Smooth muscle cell (in vitro differentiated cells): ENCODE measurements at regions not wholly inside any gene's neighbourhood (a gene's known extent, or its start where the extent isn't known, plus 50 kb on each side); places are given as distances from the start of the nearest gene placed in this dataset.
A peak's percentile ranks its signal among the peaks of the same experiment; 100 is the strongest.

Experiments used
- DNase-seq: peaks from one replicate; lab custom pipeline; 2025; ENCODE audit not compliant: unreplicated experiment; lab: John Stamatoyannopoulos, UW
- H2AFZ ChIP-seq: fragments of 200-600 bp; sonication (generic); 2 replicates; pipeline ENCODE4 v1.6.0; 2016; ENCODE audit warnings: antibody characterized with exemption, low read depth, mild to moderate bottlenecking
- H3F3A ChIP-seq: fragments of 200-600 bp; sonication (generic); 2 replicates; pipeline ENCODE4 v1.6.0; 2017; ENCODE audit warnings: antibody characterized with exemption, low read depth
- H3K27ac ChIP-seq: fragments of 200-600 bp; sonication (generic); 2 replicates; pipeline ENCODE4 v1.5.1; 2016; ENCODE audit warnings: low read depth, mild to moderate bottlenecking
- H3K27me3 ChIP-seq: fragments of 200-600 bp; sonication (generic); 2 replicates; pipeline ENCODE4 v1.6.1; 2016; ENCODE audit warnings: low read depth, mild to moderate bottlenecking
- H3K36me3 ChIP-seq: fragments of 200-600 bp; sonication (generic); 2 replicates; pipeline ENCODE4 v1.5.1; 2016; ENCODE audit warnings: low read depth
- H3K4me1 ChIP-seq: fragments of 200-600 bp; sonication (generic); 2 replicates; pipeline ENCODE4 v1.5.1; 2016; ENCODE audit warnings: low read depth
- H3K4me2 ChIP-seq: fragments of 200-600 bp; sonication (generic); 2 replicates; pipeline ENCODE4 v1.6.0; 2016; ENCODE audit warnings: mild to moderate bottlenecking
- H3K4me3 ChIP-seq: fragments of 200-600 bp; sonication (generic); 2 replicates; pipeline ENCODE4 v1.5.1; 2016; ENCODE audit warnings: mild to moderate bottlenecking
- H3K79me2 ChIP-seq: fragments of 200-600 bp; sonication (generic); 2 replicates; pipeline ENCODE4 v1.6.0; 2016; ENCODE audit warnings: low read depth, mild to moderate bottlenecking
- H3K9ac ChIP-seq: fragments of 200-600 bp; sonication (generic); 2 replicates; pipeline ENCODE4 v1.6.0; 2016; ENCODE audit warnings: low read depth
- H3K9me3 ChIP-seq: fragments of 200-600 bp; sonication (generic); replicated peaks from 2 replicates; pipeline ENCODE4 v1.5.1; 2016; ENCODE audit warnings: low read depth
- H4K20me1 ChIP-seq: fragments of 200-600 bp; sonication (generic); 2 replicates; pipeline ENCODE4 v1.6.0; 2016; ENCODE audit warnings: low read depth
- WGBS: methylation state at CpG from one replicate; pipeline ENCODE4 v1.1.7; 2016; ENCODE audit warnings: low lambda C conversion rate; 5-methylcytosine and 5-hydroxymethylcytosine counted together
- TF ChIP-seq, protein P1 (sequence below): fragments of 200-600 bp; sonication (generic); IDR thresholded peaks from 2 replicates; pipeline ENCODE4 v1.5.1; 2017; ENCODE audit warnings: borderline replicate concordance, mild to moderate bottlenecking, antibody characterized with exemption; ENCODE audit not compliant: insufficient read depth, poor library complexity, severe bottlenecking

DNA sequence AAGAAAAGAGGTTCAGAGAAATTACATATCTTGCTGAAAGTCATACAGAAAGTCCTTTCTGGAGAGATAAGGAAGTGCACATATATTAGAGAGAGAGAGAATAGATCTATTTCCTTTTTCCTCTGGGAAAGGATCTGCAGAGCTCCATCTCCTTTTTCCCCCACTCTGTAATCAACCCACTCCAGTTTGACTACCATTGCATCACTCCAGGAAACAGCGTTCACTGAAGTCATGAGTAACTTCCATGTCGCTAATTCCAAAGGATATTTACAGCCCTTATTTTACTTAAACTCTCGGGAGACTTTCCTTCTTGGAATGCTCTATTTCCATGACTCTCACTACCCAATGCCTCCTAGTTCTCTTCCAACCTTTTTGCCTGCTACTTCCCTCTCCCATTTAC lies 72.5 kb upstream of the PARP11 start:
- no peak for DNase-seq
- TF ChIP-seq, protein P1, sequence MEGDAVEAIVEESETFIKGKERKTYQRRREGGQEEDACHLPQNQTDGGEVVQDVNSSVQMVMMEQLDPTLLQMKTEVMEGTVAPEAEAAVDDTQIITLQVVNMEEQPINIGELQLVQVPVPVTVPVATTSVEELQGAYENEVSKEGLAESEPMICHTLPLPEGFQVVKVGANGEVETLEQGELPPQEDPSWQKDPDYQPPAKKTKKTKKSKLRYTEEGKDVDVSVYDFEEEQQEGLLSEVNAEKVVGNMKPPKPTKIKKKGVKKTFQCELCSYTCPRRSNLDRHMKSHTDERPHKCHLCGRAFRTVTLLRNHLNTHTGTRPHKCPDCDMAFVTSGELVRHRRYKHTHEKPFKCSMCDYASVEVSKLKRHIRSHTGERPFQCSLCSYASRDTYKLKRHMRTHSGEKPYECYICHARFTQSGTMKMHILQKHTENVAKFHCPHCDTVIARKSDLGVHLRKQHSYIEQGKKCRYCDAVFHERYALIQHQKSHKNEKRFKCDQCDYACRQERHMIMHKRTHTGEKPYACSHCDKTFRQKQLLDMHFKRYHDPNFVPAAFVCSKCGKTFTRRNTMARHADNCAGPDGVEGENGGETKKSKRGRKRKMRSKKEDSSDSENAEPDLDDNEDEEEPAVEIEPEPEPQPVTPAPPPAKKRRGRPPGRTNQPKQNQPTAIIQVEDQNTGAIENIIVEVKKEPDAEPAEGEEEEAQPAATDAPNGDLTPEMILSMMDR: no peak
- peak overlapping the region; percentile 48 for H3K4me2 ChIP-seq

DNA sequence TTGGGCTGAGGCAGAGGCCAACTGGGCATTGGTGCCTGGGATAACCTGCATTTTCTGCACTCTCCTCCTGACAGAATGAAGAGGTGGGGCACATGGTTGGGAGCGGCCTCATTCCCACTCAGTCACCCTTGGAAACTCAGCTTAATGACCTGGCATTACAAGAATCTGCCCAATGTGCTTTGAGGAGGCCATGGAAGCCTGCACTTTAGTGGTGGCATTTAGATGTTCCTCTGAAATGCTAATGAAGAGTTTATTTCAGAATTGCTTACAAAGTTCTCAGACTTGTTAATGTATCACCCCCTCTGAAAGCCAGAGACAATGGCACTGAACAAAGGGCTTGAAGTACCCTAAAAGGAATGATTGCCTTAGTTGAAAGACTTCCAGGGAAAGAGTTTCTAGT lies 71.4 kb upstream of the PARP11 start:
- peak overlapping the region; percentile 74 for H2AFZ ChIP-seq
- no peaks in the 10 kb centered on the region for H3K79me2 ChIP-seq
- TF ChIP-seq, protein P1: no peak
- H3K27me3 ChIP-seq: no peaks in the 10 kb centered on the region
- no peaks in the 10 kb centered on the region for H3F3A ChIP-seq
- H3K4me3 ChIP-seq: no peak overlapping the region
- DNase-seq: no peak
- no peaks in the 10 kb centered on the region for H3K9me3 ChIP-seq
- peaks cover 12% of the 10 kb centered on the region for H3K4me1 ChIP-seq
- H3K27ac ChIP-seq: no peak overlapping the region
- H3K4me2 ChIP-seq: no peak overlapping the region
- WGBS: 44% methylated on average over 1 of the region's 1 CpG
- no peaks in the 10 kb centered on the region for H4K20me1 ChIP-seq
- H3K36me3 ChIP-seq: no peaks in the 10 kb centered on the region
- H3K9ac ChIP-seq: no peak overlapping the region

More for the DNA sequence above, 72.5 kb upstream of the PARP11 start:
- H4K20me1 ChIP-seq: no peaks in the 10 kb centered on the region
- H3K4me3 ChIP-seq: no peak overlapping the region
- H3K36me3 ChIP-seq: no peaks in the 10 kb centered on the region
- H3F3A ChIP-seq: no peaks in the 10 kb centered on the region
- peak overlapping the region; percentile 83 for H2AFZ ChIP-seq
- H3K9ac ChIP-seq: no peak overlapping the region
- H3K4me1 ChIP-seq: peaks cover 12% of the 10 kb centered on the region
- no peaks in the 10 kb centered on the region for H3K27me3 ChIP-seq
- no peaks in the 10 kb centered on the region for H3K9me3 ChIP-seq
- peak overlapping the region; percentile 48 for H3K27ac ChIP-seq
- WGBS: 19% methylated on average over 3 of the region's 3 CpGs
- H3K79me2 ChIP-seq: no peaks in the 10 kb centered on the region

GRCh38 chr12:3938042-3938544 lies 64.9 kb upstream of the PARP11 start:
- no peaks in the 10 kb centered on the region for H3K27me3 ChIP-seq
- H3K9me3 ChIP-seq: no peaks in the 10 kb centered on the region
- no peak overlapping the region for H3K4me3 ChIP-seq
- no peak overlapping the region for H3K4me2 ChIP-seq
- no peak for DNase-seq
- no peak overlapping the region for H2AFZ ChIP-seq
- H3F3A ChIP-seq: no peaks in the 10 kb centered on the region
- no peaks in the 10 kb centered on the region for H4K20me1 ChIP-seq
- 86% methylated on average over 3 of the region's 3 CpGs for WGBS
- H3K4me1 ChIP-seq: no peaks in the 10 kb centered on the region
- H3K36me3 ChIP-seq: no peaks in the 10 kb centered on the region
- no peaks in the 10 kb centered on the region for H3K79me2 ChIP-seq
- TF ChIP-seq, protein P1: no peak
- no peak overlapping the region for H3K27ac ChIP-seq
- H3K9ac ChIP-seq: no peak overlapping the region

- no peaks in the 10 kb centered on the region for H3K27me3 ChIP-seq
- no peak overlapping the region for H3K4me3 ChIP-seq
- H4K20me1 ChIP-seq: no peaks in the 10 kb centered on the region
- no peaks in the 10 kb centered on the region for H3K79me2 ChIP-seq
- H2AFZ ChIP-seq: no peak overlapping the region
- 94% methylated on average over 5 of the region's 5 CpGs for WGBS
- H3K9me3 ChIP-seq: no peaks in the 10 kb centered on the region
- H3K4me2 ChIP-seq: no peak overlapping the region
- DNase-seq: no peak
- H3K36me3 ChIP-seq: no peaks in the 10 kb centered on the region
- H3K27ac ChIP-seq: no peak overlapping the region
- TF ChIP-seq, protein P1: no peak
- H3K4me1 ChIP-seq: peaks cover 10% of the 10 kb centered on the region
- H3F3A ChIP-seq: no peaks in the 10 kb centered on the region
- no peak overlapping the region for H3K9ac ChIP-seq
These were observed 61.9 kb upstream of the PARP11 start for GRCh38 chr12:3935078-3935477.
